HPDE6-E6E7 (cell line): ENCODE measurements at regions not wholly inside any gene's neighbourhood (a gene's known extent, or its start where the extent isn't known, plus 50 kb on each side); places are given as distances from the start of the nearest gene placed in this dataset.

Experiments
- DNase-seq: peaks from one replicate; pipeline ENCODE4 v3.0.0; 2011; ENCODE audit warnings: missing footprints; ENCODE audit errors: extremely low spot score

- no peak for DNase-seq
Measured at GRCh38 chr6:88558981-88559380, 392.8 kb upstream of the CNR1 start.

DNA sequence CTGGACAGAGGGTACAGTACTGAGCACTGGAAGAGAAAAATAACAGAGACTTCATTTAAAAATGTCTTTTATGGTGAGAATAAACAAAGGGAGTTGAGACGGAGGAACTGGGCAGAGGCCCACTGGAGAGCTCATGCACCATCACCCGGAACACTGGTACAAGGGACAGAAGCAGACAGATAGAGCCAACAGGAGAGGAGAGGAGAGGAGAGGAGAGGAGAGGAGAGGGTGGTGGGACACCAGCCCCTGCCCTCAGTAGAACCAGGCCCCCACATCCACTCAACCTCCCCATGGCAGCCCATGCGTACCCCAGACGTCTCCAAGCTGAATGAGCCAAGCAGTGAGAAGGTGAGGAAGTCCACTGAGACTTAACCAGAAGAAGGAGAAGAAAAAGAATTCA, 390.5 kb upstream of the CNR1 start:
- no peak for DNase-seq

DNA sequence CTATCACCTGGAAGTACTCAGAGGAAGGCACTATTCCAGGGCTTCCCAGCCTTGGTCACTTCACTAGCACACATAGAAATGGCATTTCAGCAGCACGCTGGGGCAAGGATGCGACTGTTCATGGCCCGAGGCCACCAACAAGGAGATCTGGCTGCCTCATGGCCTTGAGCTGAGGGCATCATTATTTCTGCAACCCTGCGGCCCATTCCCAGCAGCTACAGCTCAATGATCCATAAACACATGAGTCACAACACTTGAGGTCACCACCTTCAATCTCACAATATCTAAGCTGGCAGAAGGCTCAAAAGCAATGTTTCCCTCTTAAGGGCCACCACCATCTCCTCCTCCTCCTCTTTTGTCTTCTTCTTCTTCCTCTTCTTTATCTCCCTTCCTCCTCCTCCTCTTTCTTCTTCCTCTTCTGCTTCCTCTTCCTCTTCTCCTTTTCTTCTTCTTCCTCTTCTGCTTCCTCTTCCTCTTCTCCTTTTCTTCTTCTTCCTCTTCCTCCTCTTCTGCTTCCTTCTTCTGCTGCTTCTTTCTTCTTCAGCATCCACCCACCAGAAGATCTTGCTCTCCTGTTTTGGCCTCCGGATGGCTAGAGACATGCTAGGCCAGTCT, 382.9 kb upstream of the CNR1 start:
- DNase-seq = no peak

- DNase-seq = no peak
Measured at GRCh38 chr6:88547768-88548167, 381.6 kb upstream of the CNR1 start.

GRCh38 chr6:88545991-88546390, 379.8 kb upstream of the CNR1 start:
- DNase-seq = no peak

DNA sequence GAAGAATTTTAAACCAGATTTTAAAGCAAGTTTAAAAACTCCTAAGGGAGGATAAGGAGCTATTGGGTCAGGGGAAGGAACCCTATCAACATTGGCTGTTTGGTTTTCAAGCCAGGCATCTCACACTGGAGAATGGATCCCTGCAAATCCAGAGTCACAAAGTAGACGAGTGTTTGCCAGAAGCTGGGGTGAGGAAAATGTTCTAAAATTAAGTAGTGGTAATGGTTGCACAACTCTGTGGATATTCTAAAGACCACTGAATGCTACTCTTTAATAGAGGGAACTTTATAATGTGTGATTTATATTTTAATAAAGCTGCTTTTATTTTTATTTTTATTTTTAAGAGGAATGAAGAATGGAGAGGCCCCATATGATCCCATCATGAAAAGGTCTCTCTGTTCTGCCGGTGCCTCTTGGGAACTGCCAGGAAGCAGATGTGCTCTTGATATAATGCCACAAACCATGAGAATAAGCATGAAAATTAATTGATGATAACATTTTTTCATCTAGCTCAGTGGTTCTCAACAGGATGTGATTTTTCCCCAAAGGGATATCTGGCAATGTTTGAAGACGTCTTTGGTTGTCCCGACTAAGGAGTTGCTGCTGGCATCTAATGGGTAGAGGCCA, 379.0 kb upstream of the CNR1 start:
- no peak for DNase-seq

GRCh38 chr6:88539295-88539764, 373.2 kb upstream of the CNR1 start:
- no peak for DNase-seq

DNA sequence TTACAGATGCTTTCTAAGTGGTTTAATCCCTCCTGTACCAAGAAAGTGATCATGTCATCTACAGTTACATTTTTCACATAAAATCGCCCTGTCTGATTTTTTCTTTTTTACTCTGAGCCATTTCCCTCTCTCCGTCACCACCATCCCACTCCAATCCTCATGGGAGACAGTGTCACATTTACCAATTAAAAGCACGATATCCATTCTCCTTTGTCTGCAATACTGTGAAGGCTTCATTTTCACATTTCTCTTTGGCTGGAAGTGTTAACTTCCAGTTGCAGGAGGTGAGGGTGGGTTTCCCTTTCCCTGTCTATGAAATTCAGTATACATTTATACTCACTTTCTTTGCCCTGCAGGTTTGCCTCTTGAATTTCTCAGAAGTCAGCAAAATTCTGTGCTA, 372.7 kb upstream of the CNR1 start:
- DNase-seq = no peak

GRCh38 chr6:88538130-88538706, 372.1 kb upstream of the CNR1 start:
- no peak for DNase-seq

- DNase-seq = no peak
Measured at GRCh38 chr6:88536071-88536625, 370.0 kb upstream of the CNR1 start.

DNA sequence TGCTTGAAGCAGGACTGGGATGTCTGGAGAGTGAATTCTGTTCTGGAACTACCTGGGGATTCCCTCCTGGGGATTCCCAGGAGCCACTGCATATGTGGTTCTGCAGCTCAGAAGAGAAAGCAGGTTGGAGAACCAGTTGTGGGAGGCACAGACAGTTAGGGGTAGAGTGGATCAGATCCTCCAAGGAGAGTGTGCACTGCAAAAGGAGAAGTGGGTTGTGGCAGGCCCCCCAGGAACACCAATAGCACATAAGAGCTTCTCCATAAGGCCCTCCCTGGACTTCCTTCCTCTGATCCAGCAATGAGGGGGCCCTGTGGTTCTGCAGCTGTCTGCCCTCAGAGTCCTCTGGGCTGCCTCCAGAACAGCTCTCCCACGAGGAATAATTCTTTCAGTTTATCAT, 369.2 kb upstream of the CNR1 start:
- no peak for DNase-seq

DNA sequence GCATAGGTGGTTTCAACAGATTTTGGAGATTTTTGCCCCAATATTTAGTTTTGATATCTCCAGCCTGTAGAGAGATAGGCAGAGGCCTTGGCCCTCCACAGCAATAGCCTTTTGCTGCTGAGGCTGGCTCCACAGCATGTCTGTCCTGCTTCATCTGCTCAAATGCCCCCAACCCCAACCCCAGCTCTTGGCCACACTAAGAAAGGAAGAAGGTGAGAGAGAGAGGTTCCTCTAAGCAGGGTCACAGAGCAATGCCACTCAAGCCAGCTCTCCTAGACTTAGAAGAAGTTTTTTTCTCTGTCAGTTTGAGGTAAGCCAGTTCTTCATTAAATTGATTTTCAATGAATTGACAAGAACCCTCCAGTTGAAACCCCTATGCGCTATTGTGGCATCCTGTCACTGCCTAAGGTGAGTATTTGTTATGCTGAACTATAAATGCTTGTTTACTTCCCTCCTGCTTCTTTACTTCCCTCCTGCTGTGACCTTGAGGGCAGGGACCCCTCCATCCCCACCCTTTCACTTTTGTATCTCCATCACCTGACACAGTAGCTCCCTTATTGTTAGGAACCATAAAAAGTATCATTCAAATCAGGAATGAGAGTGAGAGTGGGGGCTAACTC, 366.2 kb upstream of the CNR1 start:
- no peak for DNase-seq

DNA sequence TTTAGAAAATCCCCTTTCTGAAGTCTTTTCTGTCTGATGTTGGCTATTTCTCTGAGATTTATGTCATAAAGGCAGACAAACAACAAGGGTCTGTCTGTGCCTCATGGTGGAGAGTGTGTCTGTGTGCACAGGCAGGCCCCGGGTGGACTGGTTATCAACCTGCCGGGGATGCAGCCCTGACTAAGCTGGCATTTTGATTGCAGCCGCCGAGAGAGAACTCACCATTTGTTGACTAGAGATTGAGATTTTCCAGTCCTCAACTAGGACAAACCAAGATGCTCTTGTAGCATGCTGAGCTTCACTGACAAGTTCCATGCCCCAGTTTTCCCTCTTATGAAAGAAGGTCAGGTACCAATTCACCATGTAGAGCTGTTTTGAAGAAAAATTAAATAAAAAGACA, 363.6 kb upstream of the CNR1 start:
- DNase-seq = no peak

DNA sequence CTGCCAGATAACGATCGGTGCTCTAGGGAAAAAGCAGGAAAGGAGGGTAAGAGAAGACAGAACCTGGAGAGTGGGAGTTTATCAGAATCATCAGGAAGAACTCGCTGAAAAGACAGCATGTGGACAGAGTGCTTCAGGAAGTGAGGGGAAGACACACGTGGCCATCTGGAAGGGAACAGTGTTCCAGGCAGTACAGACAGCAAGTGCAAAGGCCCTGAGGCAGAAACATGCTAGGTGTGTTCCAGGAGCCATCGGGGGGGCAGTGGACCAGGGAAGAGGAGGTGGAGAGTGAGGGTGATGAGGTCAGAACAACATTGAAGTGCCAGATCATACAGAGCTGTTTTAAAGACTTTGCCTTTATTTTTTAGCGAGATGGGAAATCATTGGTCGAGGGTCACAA, 354.3 kb upstream of the CNR1 start:
- no peak for DNase-seq

DNA sequence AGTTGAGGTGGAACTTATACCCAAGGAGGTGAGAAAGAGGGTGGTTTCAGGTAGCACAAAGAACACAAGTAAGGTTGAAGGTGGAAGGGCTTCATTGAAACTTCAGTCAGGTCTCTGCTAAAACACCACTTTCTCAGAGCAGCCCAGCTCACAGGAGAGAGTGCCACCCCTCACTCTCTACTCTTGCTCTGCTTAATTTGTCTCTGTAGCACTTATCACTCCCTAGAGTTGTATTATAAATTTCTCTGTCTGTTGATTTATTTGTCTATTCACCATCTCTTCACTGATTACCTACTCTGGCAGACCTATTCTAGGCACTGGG, 353.8 kb upstream of the CNR1 start:
- no peak for DNase-seq

DNA sequence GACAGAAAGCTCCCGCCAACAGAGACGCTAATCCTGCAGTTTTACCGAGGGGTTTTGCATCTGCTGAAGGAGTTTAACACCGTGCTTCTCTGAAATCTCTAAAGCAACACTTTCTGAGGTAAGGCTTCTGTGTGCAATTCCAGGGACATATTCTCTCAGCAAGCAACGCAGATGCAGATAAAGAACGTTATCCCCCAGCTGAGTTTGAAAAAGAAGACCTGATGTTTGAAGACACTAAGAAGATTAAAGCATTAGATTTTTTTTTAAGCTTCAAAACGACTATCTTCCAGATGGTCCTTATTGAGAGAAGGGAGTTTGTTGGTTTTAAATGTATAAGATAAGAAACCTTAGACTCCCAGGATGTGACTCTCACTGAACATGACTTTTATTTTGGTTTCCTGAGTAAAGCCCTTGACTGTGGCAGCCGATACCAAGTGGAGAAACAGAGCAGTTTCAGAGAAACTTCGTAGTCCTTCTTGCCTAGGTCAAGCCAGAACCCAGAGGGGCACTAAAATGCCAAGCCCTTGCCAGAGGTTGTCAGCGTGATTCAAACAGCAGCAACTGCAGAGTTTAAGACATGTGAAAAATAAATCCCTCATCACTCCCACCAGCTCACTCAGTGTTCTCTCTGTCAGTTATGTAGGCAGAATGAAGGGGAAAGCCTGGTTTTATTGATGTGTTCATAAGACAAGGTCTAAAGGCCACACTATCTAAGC, 353.3 kb upstream of the CNR1 start:
- no peak for DNase-seq

DNA sequence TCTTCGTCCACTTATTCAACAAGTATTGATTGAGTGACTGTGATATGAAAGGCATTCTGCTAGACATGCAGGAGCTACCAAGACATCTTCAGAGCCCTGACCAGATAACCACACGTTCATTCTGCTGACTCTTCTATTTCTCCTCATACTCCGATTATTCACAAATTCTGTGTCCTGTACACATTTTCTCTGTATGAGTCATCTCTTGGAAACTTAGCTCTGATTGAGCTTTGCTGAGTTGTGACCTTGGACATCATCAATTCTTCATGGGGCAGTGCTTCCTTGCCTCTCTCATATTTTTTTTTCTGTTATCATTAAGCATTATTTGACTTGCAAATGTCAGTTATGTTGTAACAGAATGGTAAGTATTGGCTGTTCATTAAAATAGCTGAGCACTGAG, 351.6 kb upstream of the CNR1 start:
- DNase-seq = no peak

- no peak for DNase-seq
Measured at GRCh38 chr6:88513920-88514319, 347.8 kb upstream of the CNR1 start.

DNA sequence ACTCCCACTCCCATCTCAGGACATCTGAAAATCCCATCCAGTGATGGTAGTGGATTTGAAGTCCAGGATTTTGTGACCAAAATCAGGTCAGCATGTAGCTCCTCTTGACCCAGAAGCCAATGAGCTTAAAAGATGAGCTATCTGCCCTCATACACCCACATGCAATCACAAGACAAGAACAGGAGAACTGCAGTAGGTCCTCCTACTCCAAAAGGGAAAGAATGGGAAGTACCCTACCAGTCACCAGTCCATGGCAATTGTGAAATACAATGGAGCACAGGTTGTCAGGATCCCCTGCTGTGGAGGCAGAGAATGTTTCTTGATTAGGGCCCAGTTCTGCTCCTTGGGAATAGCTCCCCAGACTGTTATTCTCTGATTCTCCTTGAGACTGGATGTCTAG, 347.3 kb upstream of the CNR1 start:
- no peak for DNase-seq

GRCh38 chr6:88512951-88513350, 346.8 kb upstream of the CNR1 start:
- no peak for DNase-seq

GRCh38 chr6:88502391-88502790, 336.2 kb upstream of the CNR1 start:
- no peak for DNase-seq
